ENCODE measurements at regions not wholly inside any gene's neighbourhood (a gene's known extent, or its start where the extent isn't known, plus 50 kb on each side); places are given as distances from the start of the nearest gene placed in this dataset.
A peak's percentile ranks its signal among the peaks of the same experiment; 100 is the strongest.
"Not testable (repeated sequence)": the region's sequence is repeated elsewhere in the genome, so short reads cannot be mapped to it uniquely, and the experiment has no call there.

GRCh38 chr4:14419516-14419915, 582.8 kb upstream of the CPEB2 start:
- POLR2A ChIA-PET (ENCODE audit: unreplicated experiment) = no interaction called here

DNA sequence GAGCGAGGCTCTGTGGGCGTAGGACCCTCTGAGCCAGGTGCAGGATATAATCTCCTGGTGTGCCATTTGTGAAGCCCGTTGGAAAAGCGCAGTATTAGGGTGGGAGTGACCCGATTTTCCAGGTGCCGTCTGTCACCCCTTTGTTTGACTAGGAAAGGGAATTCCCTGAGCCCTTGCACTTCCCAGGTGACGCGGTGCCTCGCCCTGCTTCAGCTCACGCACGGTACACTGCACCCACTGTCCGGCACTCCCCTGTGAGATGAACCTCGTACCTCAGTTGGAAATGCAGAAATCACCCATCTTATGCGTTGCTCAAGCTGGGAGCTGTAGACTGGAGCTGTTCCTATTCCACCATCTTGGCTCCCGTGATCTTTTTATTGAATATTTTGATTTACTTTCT, 576.0 kb upstream of the CPEB2 start:
- POLR2A ChIA-PET (ENCODE audit: unreplicated experiment); CTCF ChIA-PET; H3K79me2 ChIP-seq (ENCODE audit: low read depth); H3K27ac ChIP-seq; H3K27me3 ChIP-seq (ENCODE audit: insufficient read depth, low read depth); intact Hi-C loops (cut with micrococcal nuclease; ENCODE audit: unreplicated experiment); H3K4me2 ChIP-seq; H3K9me3 ChIP-seq (ENCODE audit: insufficient read depth, low read depth); H3K9me2 ChIP-seq (ENCODE audit: insufficient read depth); H2AFZ ChIP-seq; H4K20me1 ChIP-seq (ENCODE audit: insufficient read depth); DNase-seq; H3K36me3 ChIP-seq (ENCODE audit: low read depth); H3F3A ChIP-seq (ENCODE audit: insufficient read depth, low read depth); H3K4me1 ChIP-seq (replicated peaks; ENCODE audit: insufficient read depth); H3K4me3 ChIP-seq; BruUV-seq (replicated peaks): not testable (repeated sequence)

More at GRCh38 chr4:14419516-14419915, 582.8 kb upstream of the CPEB2 start:
- CTCF ChIA-PET = no interaction called here
- H3K4me3 ChIP-seq = no peak overlapping the region
- H3K27me3 ChIP-seq (ENCODE audit: insufficient read depth, low read depth) = no peaks in the 10 kb centered on the region
- no peaks in the 10 kb centered on the region for H3K79me2 ChIP-seq (ENCODE audit: low read depth)
- TF ChIP-seq CTCF (conservative IDR thresholded peaks at IDR 0.05) (no peak), EZH2 (IDR thresholded peaks at IDR 0.05; ENCODE audit: low read depth) (no peak)
- intact Hi-C loops (cut with micrococcal nuclease; ENCODE audit: unreplicated experiment) = no loop called here
- no peaks in the 10 kb centered on the region for H4K20me1 ChIP-seq (ENCODE audit: insufficient read depth)
- no peak overlapping the region for H2AFZ ChIP-seq
- no peaks in the 10 kb centered on the region for H3K4me1 ChIP-seq (replicated peaks; ENCODE audit: insufficient read depth)
- no TSS peak for BruUV-seq (replicated peaks)
- no peaks in the 10 kb centered on the region for H3F3A ChIP-seq (ENCODE audit: insufficient read depth, low read depth)
- no peaks in the 10 kb centered on the region for H3K9me2 ChIP-seq (ENCODE audit: insufficient read depth)
- no peak for DNase-seq
- H3K9me3 ChIP-seq (ENCODE audit: insufficient read depth, low read depth) = no peaks in the 10 kb centered on the region
- no peak overlapping the region for H3K4me2 ChIP-seq
- no peak overlapping the region for H3K27ac ChIP-seq
- no peaks in the 10 kb centered on the region for H3K36me3 ChIP-seq (ENCODE audit: low read depth)

- DNase-seq = peak in 1 of 2 experiments; percentile 42
- Histone ChIP-seq H2AFZ (no peak overlapping the region), H3K36me3 (ENCODE audit: low read depth) (no peaks in the 10 kb centered on the region), H3K27ac (no peak overlapping the region), H3K9me2 (ENCODE audit: insufficient read depth) (no peaks in the 10 kb centered on the region), H3K79me2 (ENCODE audit: low read depth) (no peaks in the 10 kb centered on the region), H3K27me3 (ENCODE audit: insufficient read depth, low read depth) (no peaks in the 10 kb centered on the region), H3K4me3 (no peak overlapping the region), H3K4me2 (no peak overlapping the region), H3K9me3 (ENCODE audit: insufficient read depth, low read depth) (no peaks in the 10 kb centered on the region), H3K4me1 (replicated peaks; ENCODE audit: insufficient read depth) (no peaks in the 10 kb centered on the region), H4K20me1 (ENCODE audit: insufficient read depth) (no peaks in the 10 kb centered on the region), H3F3A (ENCODE audit: insufficient read depth, low read depth) (no peaks in the 10 kb centered on the region)
- no TSS peak for BruUV-seq (replicated peaks)
- no peak for TF ChIP-seq CTCF (conservative IDR thresholded peaks at IDR 0.05)
- TF ChIP-seq EZH2 (IDR thresholded peaks at IDR 0.05; ENCODE audit: low read depth) = no peak
- intact Hi-C loops (cut with micrococcal nuclease; ENCODE audit: unreplicated experiment) = no loop called here
- CTCF ChIA-PET = no interaction called here
- POLR2A ChIA-PET (ENCODE audit: unreplicated experiment) = no interaction called here
These were observed 574.2 kb upstream of the CPEB2 start for GRCh38 chr4:14428125-14428524.
